ENCODE measurements at regions not wholly inside any gene's neighbourhood (a gene's known extent, or its start where the extent isn't known, plus 50 kb on each side); places are given as distances from the start of the nearest gene placed in this dataset.

- no peaks in the 10 kb centered on the region for H3F3A ChIP-seq (ENCODE audit: insufficient read depth)
- TF ChIP-seq EZH2phosphoT487 (conservative IDR thresholded peaks at IDR 0.05; ENCODE audit: low read length) = no peak
- TF ChIP-seq CTCF (IDR thresholded peaks at IDR 0.05; ENCODE audit: insufficient read depth, low read length, poor library complexity, severe bottlenecking) = no peak
- no peak overlapping the region for H3K4me3 ChIP-seq (ENCODE audit: insufficient read depth, low read length, poor library complexity, severe bottlenecking)
- no peaks in the 10 kb centered on the region for H3K27me3 ChIP-seq (ENCODE audit: low read length)
- no peak overlapping the region for H3K27ac ChIP-seq (ENCODE audit: low read depth, low read length)
- no peak overlapping the region for H2AFZ ChIP-seq (ENCODE audit: low read depth, low read length, severe bottlenecking)
- H3K36me3 ChIP-seq (ENCODE audit: low read length) = no peaks in the 10 kb centered on the region
- H3K9ac ChIP-seq (ENCODE audit: low read length) = no peak overlapping the region
- H3K79me2 ChIP-seq (ENCODE audit: insufficient read depth, low read length) = no peaks in the 10 kb centered on the region
- H3K9me2 ChIP-seq (replicated peaks; ENCODE audit: insufficient read depth, low read length) = no peaks in the 10 kb centered on the region; the same call in 1 of the 2 replicates
- H3K9me3 ChIP-seq (ENCODE audit: insufficient read depth, low read length) = no peaks in the 10 kb centered on the region
- H4K20me1 ChIP-seq (ENCODE audit: low read depth, low read length) = no peaks in the 10 kb centered on the region
- no peak overlapping the region for H3K4me2 ChIP-seq (ENCODE audit: low read depth, low read length, poor library complexity, severe bottlenecking)
Observed at GRCh38 chr6:106827081-106827480, 147.4 kb downstream of the CD24 start.

DNA sequence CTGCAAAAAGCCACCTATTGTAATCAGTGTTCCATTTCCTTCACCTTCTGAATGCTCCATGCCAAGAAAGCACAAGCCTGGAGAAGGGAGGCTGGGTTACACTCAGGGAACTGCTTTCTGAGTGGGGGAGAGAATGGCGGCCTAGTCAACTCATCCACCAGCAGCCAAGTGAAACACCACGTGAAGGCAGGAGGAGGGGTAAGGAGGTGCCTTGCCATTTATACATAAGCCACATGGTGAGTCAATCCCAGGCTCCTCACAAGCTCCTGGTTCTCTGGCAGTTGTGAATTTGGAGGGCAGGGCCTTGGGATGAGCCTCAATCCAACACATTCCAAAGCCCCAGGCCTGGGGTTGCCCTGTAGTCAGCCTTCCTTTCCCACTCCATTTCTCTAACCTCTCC lies 149.4 kb downstream of the CD24 start:
- Histone ChIP-seq H3K4me2 (ENCODE audit: low read depth, low read length, poor library complexity, severe bottlenecking) (no peak overlapping the region), H3K9me3 (ENCODE audit: insufficient read depth, low read length) (no peaks in the 10 kb centered on the region), H3K4me3 (ENCODE audit: insufficient read depth, low read length, poor library complexity, severe bottlenecking) (no peak overlapping the region), H3K27me3 (ENCODE audit: low read length) (no peaks in the 10 kb centered on the region), H3K27ac (ENCODE audit: low read depth, low read length) (no peak overlapping the region), H2AFZ (ENCODE audit: low read depth, low read length, severe bottlenecking) (no peak overlapping the region), H3K9me2 (replicated peaks; ENCODE audit: insufficient read depth, low read length) (no peaks in the 10 kb centered on the region; the same call in 1 of the 2 replicates), H3K36me3 (ENCODE audit: low read length) (no peaks in the 10 kb centered on the region), H3K79me2 (ENCODE audit: insufficient read depth, low read length) (no peaks in the 10 kb centered on the region), H3F3A (ENCODE audit: insufficient read depth) (no peaks in the 10 kb centered on the region), H3K9ac (ENCODE audit: low read length) (no peak overlapping the region), H4K20me1 (ENCODE audit: low read depth, low read length) (no peaks in the 10 kb centered on the region)
- no peak for TF ChIP-seq CTCF (IDR thresholded peaks at IDR 0.05; ENCODE audit: insufficient read depth, low read length, poor library complexity, severe bottlenecking)
- TF ChIP-seq EZH2phosphoT487 (conservative IDR thresholded peaks at IDR 0.05; ENCODE audit: low read length) = no peak

- no peak overlapping the region for H3K9ac ChIP-seq (ENCODE audit: low read length)
Observed at GRCh38 chr6:106823732-106824351, 150.7 kb downstream of the CD24 start.

More at GRCh38 chr6:106823732-106824351, 150.7 kb downstream of the CD24 start:
- H3K36me3 ChIP-seq (ENCODE audit: low read length) = no peaks in the 10 kb centered on the region
- no peak overlapping the region for H3K4me3 ChIP-seq (ENCODE audit: insufficient read depth, low read length, poor library complexity, severe bottlenecking)
- no peak overlapping the region for H3K4me2 ChIP-seq (ENCODE audit: low read depth, low read length, poor library complexity, severe bottlenecking)
- no peaks in the 10 kb centered on the region for H3K27me3 ChIP-seq (ENCODE audit: low read length)
- H4K20me1 ChIP-seq (ENCODE audit: low read depth, low read length) = no peaks in the 10 kb centered on the region
- no peaks in the 10 kb centered on the region; the same call in 1 of the 2 replicates for H3K9me2 ChIP-seq (replicated peaks; ENCODE audit: insufficient read depth, low read length)
- no peak overlapping the region for H3K27ac ChIP-seq (ENCODE audit: low read depth, low read length)
- no peak overlapping the region for H2AFZ ChIP-seq (ENCODE audit: low read depth, low read length, severe bottlenecking)
- no peaks in the 10 kb centered on the region for H3K79me2 ChIP-seq (ENCODE audit: insufficient read depth, low read length)
- TF ChIP-seq CTCF (IDR thresholded peaks at IDR 0.05; ENCODE audit: insufficient read depth, low read length, poor library complexity, severe bottlenecking) (no peak), EZH2phosphoT487 (conservative IDR thresholded peaks at IDR 0.05; ENCODE audit: low read length) (no peak)
- no peaks in the 10 kb centered on the region for H3F3A ChIP-seq (ENCODE audit: insufficient read depth)
- no peaks in the 10 kb centered on the region for H3K9me3 ChIP-seq (ENCODE audit: insufficient read depth, low read length)

Data from SU-DHL-6 (cell line).